ENCODE measurements at regions not wholly inside any gene's neighbourhood (a gene's known extent, or its start where the extent isn't known, plus 50 kb on each side); places are given as distances from the start of the nearest gene placed in this dataset.

DNA sequence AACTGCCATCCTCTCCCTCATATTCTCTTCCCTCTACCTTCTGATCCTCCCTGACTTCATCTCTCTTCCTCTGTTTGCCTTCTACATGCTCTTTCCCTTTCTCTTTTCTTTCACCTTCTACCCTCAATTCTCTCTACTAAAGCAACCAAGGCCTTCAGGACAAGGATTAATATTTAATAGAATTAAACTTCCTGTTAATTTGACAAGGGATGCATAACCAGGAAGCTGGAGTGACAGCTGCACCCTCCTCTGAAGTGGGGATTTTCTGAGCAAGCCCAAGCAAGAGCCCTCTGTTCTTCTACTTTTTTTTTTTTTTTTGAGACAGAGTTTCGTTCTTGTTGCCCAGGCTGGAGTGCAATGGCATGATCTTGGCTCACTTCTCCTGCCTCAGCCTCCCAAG lies 63.4 kb upstream of the MED4 start:
- no peak for TF ChIP-seq POLR2AphosphoS5 (IDR thresholded peaks at IDR 0.05)
- TF ChIP-seq POLR2A (IDR thresholded peaks at IDR 0.05) = no peak

Data from upper lobe of left lung (tissue), 4 donors.